GM19238 (cell line): ENCODE measurements at regions not wholly inside any gene's neighbourhood (a gene's known extent, or its start where the extent isn't known, plus 50 kb on each side); places are given as distances from the start of the nearest gene placed in this dataset.
"Not testable (repeated sequence)": the region's sequence is repeated elsewhere in the genome, so short reads cannot be mapped to it uniquely, and the experiment has no call there.

Source experiments
- DNase-seq: peaks from one replicate; pipeline ENCODE4 v3.0.0; 2011; ENCODE audit warnings: low spot score; ENCODE audit not compliant: insufficient read length

DNA sequence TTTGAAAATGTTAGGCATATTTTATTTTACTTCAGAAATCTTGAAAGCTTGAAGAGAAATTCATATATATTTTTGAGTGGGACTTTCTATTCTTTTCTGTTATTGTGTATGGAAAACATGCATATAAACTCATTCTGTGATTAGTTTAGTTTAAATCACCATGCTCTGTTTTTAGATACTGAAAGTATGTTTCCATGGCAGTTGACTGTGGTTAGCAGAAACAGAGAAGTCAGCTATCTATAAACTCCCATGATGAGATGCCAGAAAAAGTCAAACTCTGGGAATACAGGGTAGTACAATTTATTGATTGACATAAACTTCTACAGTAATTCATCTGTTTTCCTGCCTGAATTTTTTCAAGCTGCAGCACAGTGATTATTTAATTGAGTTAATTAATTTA is 905.3 kb upstream of the VRK2 start:
- DNase-seq: no peak

DNA sequence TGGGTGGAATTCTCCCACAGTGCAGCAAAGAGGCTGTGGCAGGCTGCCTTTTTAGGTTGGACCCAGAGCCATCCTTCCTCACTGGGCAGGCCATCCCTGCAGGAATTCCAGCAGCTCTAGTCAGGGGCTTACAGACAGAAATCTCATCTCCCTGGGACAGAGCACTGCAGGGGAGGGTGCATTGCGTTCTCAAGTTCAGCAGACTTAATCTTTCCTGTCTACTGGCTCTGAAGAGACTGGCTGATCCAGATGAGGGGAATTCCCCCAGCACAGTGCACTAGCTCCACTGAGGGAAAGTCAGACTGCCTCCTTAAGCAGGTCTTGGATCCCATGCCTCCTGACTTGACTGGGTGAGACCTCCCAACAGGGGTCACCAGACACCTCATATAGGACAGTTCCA is 899.7 kb upstream of the VRK2 start:
- DNase-seq: no peak

DNA sequence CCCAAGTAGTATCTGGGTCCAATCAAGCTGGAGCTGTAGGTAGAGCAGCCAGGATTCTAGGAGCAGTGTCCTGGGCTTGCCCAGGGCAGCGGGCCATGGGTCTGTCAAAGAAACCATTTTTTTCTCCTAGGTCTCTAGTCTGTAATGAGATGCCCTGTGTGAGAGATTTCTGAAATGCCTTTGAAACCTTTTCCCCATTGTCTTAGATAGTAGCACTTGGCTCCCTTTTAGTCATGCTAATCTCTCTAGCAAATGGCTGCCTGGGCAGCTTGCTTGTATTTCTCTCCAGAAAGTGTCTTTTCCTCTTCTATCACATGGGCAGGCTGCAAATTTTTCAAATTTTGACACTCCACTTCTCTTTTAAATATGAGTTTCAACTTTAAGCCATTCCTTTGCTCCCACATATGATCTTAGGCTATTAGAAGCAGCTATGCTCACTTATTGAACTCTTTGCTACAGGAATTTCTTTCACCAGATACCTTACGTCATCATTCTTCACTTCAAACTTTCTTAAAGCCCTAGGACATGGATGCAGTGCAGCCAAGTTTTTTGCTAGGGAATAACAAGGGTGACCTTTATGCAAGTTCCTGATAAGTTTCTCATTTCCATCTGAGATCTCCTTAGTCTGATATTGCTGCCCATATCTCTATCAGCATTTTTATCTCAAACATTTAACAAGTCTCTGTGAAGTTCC is 890.2 kb upstream of the VRK2 start:
- no peak for DNase-seq

DNA sequence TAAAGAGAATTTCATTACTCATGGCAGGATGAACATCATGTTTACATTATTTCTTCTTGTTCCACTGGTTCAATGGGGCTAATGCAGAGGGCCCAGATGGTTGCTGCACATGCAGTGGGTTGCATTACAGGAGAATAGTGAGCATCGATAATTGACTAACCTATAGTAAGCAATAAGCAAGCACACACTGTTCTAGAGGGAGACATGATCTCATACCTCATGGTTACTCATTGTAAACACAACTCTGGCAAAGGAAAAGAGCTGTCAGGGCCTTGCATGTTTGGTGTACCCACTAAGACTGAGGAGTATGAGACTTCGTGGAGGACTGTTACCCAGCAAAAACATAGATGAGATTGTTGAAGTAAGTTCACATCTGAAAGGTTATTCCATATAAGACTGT is 885.6 kb upstream of the VRK2 start:
- DNase-seq: no peak

DNA sequence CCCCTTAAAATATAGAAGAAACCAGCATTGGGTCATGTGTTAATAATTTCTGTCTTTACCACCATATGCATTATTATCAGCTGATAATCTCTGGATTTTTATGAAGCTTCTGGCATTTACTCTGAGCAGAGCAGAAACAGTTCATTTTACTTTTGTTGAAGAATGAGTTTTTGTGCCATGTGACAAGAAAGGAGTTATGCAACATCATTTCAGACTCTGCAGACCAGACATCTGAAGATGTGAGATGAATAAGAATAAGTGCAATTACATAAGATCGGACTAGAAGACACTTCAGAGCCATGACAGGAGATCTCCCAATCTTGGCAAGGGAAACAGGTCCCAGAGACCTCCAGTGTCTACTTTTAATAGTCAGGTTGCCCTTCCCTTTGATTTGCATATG is 869.4 kb upstream of the VRK2 start:
- DNase-seq: no peak

DNA sequence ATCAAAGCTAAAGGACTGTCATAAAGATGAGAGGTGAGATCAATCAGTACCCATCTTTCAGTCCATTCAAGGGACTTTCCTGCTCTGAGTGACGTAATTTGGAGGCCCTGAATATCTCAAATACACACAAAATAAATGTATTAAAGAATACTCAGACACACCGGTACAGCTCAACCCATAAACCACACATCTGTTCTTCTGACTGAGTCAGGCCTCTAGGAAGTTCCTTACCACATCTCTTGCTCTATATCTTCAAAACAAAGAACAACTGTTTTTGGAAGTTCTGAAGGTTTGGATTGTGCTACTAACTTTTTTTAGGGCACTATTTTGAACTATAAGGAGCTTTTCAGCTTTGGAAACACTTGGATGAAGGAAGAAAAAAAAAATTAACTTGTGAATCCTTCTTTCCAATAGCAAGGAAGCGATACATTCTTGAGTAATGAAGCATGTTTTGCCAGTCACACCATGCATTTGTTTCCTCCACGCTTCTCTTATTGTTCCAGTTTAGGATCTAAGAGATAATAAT is 866.5 kb upstream of the VRK2 start:
- no peak for DNase-seq

DNA sequence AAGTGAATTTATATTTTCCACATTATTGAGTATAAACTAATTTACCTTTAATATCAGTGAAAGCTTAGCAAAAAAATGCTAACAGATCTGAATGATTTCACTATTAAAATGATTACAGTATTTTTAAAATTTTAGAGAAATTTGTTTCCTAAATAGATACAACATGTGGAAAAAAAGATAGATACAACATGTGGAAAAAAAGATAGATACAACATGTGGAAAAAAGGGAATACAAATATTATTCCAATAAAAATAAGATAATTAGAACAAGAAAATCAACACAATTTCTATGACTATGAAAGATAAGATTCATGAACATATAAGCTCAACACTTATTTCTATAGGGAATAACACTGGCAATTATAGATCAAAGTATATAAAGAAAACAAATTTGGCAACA is 865.9 kb upstream of the VRK2 start:
- DNase-seq: no peak

DNA sequence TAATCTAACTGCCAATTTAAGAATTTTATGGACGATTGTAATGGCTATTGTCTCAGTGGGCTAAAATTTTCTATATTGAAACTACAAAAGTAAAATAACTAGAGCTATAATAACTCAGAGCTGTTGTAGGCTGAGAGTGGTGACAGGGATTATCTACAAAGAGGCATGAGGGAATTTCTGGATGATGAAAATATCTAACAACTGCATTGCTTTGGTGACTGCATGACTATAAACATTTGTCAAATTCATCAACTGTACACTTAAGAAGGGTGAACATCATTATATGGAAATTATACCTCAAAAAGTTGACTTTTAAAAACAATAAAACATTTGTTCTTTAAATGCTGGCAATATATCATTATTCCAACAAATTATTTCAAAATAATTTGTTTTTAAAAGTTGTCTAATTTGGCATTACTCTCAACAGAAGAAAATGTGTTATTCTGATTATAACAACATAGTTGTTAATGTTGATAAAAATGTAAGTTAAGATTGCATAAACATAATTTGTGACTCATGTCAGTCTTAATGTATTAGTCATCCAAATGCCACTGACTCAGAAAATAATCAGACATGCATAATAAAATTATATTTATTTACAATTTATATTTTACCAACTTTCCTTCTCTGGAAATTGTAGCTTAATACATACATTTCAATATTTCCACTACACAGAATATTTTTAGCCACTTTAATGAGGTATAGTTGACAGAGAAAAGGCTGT is 865.1 kb upstream of the VRK2 start:
- no peak for DNase-seq

DNA sequence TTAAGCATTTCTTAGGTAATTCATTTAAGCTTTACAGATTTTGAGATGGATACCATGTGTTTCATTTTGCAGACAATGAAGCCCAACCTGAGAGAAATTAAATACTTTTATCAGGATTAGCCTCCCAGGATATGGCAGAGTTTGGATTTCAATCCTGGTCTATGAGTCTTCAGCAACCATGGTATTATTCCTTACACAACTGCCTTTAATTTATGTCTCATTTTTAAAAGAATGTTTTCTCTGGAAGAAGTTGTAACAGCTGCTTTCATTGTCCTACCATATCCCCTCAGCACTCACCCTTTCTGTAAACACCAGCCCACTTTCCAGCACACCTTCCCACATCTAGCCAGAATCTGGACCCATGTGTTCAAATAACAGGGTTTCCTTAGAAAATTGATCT is 863.7 kb upstream of the VRK2 start:
- DNase-seq: no peak

DNA sequence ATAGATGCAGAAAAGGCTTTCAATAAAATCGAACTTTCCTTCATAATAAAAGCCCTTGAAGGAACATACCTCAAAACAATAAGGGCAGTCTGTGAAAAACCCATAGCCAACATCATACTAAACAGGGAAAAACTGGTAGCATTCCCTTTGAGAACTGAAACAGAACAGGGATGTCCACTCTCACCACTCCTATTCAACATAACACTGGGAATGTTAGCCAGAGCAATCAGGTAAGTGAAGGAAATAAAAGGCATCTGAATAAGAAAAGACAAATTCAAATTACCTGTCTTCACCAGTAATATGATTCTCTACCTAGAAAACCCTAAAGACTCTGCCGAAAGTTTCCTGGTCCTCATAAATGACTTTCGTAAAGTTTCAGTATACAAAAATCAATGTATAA is 861.0 kb upstream of the VRK2 start:
- DNase-seq: no peak

DNA sequence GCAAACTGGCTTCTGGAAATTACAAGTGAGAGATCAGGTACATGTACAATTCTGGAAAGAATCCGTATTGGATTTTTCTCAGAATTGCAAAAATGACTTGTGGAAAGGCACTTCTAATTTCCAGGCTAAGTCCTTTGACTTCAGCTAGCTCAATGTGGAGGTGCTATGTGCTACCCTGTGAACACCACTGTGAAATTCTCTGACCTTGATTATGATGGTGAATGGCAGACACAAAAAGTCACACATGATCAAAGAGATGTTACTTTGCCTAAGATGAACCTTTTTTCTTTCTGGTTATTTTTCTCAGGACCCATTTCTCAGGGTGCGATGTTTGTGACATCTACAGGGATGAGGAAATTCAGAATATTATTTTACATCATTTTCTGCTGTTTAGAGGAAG is 856.6 kb upstream of the VRK2 start:
- DNase-seq: no peak

DNA sequence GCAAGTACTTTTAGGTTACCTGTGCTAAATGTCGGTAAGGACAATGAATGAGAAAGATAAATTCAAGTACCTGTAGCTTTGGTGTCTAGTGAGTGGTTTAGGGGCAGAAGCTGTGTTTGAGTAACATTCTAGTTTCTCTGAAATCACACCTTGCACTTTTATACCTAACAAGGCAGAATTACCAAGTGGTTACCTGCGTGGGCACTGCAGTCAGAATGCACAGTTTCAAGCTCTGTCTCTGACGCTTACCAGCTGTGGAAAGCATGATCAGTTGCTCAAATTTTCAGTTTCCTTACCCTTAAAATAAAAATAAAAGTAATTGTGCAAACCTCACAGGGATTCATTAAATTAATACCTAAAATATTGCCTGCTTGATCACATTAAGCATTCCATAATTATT is 846.9 kb upstream of the VRK2 start:
- DNase-seq: no peak

DNA sequence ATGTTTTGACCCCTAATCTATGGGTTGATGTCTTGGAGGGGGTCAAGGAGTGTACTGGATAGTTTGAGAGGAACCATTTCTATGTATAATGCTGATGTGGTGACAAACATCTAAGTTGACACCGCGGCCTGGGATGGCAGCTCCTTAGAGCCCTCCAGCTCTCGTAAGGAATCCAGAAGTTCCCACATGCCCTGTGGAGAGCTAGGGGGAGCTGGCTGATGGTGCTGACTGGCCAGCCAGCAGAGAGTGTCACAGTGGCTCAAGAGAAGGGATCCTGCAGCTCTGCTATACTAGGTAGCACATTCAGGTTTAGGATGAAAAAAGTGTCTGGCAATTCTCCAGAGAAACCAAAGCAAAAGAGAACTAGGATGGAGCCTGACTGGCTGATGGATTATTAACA is 842.2 kb upstream of the VRK2 start:
- DNase-seq: no peak

DNA sequence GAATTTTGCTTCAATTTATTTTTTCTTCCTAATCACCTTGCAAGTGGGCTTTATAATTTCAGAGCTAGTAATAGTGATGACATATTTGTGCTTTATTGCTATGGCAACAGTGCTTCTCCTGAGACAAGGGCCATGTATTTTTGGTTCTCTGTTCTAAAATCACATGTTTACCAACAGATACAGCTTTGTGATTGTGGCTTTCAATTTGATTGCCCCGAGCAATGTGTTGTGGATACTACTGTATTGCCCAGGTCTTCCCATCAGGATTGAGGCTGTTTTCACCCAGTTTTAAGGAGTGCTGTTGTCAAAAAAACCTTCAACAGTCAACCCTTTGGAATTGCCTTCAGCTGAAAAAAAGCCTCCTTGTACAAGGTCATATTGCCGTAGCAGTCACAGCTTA is 841.4 kb upstream of the VRK2 start:
- DNase-seq: no peak

DNA sequence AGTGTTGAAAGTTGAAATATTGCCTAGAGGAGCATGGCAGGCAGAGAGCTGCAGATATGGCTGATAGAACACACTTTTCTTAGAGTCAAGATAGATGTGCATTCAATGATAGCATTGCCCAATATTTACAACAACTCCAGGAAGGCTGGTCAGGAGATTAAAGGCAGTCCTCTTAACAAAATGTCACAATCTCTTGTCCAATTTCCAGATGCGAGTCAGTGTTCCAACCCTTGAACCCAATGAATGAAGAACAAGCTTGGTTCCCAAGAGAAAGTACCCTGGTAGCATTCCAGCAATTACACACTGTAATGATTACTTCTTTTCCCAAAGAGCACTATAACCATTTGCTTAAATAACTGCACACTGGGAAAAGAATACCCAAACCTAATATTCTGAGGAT is 839.4 kb upstream of the VRK2 start:
- DNase-seq: no peak

DNA sequence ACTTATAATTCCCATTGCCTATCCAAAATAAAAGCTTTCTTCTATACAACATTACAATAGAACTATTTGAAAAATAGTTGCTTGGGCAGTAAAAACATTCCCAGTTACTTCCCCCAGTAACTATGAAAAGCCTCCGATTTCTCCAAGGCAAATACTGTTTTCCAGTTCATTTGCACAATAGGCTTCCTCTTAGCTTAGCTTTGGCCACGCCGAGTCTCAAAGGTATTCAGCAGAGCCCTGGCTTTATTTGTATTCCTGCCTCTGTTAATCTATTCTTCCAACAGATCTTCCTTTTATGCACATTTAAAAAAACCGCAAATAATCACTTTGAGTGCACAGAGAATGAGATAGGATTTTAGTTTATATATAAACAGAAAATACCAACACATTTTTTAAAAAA is 836.8 kb upstream of the VRK2 start:
- DNase-seq: no peak

DNA sequence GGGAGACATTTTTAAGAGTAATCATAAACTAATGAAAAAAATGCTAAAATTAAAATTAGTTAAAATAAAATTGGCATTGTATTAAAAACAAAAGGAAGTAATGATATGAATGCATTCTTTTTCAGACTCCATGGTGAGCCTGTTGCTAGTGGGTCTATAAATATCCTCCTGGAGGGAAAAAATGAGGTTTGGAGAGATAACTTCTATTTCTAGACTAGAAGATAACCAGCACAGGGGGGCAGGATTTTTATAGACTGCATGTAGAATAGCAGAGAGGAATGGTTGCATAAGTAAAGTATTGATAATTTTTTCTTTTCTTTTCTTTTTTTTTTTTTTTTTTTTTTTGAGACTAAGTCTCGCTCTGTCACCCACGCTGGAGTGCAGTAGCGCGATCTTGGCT is 835.8 kb upstream of the VRK2 start:
- no peak for DNase-seq

DNA sequence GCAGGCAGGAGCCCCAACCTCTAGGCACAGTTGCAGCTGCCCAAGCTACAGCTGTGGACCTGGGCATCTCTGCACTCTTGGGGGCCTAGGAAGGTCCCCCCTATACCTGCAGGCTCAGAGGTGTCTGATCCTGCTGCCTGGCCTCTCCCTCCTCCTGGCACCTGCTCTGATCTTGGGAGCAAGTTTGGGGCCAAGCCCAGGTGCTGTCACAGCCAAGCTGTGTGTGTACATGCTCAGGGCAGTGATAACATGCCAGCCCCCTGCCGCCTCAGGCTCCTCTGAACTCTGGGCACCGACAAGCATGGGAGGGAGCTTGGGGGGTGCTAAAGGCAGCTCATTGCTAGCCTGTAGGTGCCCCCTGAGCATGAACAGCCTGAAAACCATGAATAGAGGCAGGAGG is 829.6 kb upstream of the VRK2 start:
- no peak for DNase-seq

DNA sequence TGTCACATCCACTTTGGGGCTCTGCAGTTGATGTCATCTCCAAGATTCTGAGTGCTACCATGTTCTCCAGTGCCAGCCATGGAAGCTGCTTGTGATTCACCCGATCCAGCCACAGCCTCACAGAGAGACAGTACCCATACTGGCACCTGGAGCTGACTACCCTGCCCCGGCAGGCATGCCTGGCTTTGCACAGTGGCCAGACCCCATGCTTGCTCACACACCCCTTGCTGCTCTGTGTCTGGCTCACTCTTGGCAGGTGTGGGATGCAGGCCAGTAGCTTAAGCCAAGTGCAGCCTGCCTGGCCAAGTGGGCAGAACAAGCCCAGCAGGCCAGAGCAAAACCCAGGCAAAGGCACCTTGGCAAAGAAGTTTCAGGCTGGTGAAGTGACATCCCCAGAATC is 828.4 kb upstream of the VRK2 start:
- DNase-seq: no peak

DNA sequence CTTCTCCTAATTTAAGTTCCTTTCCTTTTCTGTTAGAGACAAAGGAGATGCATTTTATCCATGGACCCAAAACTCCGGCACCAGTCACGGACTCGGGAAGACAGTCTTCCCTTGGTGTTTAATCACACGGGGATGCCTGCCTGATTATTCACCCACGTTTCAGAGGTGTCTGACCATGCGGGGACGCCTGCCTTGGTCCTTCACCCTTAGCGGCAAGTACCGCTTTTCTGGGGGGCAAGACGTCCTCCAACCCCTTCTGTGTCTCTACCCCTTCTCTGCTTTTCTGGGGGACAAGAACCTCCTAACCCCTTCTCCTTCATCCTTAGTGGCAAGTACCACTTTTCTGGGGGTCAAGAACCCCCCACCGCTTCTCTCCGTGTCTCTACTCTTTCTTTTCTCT is 816.9 kb upstream of the VRK2 start:
- DNase-seq: not testable (repeated sequence)

DNA sequence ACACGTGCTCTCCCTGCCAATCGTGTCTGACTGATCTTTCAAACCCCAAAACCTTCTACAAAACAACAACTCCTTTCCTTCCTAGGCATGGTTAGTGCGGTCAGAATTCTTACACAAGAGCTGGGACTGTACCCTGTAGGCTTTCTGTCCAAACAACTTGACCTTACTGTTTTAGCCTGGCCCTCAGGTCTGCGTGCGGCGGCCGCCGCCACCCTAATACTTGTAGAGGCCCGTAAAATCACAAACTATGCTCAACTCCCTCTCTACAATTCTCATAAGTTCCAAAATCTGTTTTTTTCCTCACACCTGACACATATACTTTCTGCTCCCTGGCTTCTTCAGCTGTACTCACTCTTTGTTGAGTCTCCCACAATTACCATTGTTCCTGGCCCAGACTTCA is 814.3 kb upstream of the VRK2 start:
- not testable (repeated sequence) for DNase-seq

DNA sequence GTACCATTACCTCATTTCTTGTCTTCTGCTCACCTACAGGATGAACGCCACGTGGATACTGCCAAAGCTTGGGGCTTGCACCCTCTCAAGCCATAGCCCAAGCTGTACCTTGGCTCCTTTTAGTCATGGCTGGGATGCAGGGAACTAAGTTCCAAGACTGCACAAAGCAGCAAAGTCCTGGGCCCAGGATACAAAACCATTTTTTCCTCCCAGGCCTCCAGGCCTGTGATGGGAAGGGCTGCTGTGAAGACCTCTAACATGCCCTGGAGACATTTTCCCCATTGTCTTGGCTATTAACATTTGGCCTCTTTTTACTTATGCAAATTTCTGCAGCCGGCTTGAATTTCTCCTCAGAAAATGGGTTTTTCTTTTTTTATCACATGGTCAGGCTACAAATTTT is 795.1 kb upstream of the VRK2 start:
- DNase-seq: not testable (repeated sequence)

DNA sequence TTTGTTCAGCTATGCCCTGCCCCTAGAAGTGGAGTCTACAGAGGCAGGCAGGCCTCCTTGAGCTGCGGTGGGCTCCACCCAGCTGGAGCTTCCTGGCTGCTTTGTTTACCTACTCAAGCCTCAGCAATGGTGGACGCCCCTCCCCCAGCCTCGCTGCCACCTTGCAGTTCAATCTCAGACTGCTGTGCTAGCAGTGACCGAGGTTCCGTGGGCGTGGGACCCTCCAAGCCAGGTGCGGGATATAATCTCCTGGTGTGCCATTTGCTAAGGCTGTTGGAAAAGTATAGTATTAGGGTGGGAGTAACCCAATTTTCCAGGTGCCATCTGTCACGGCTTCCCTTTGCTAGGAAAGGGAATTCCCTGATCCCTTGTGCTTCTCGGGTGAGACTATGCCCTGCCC is 770.2 kb upstream of the VRK2 start:
- DNase-seq: not testable (repeated sequence)
